ENCODE measurements at regions not wholly inside any gene's neighbourhood (a gene's known extent, or its start where the extent isn't known, plus 50 kb on each side); places are given as distances from the start of the nearest gene placed in this dataset.

GRCh38 chr21:16088056-16088455 is 358.3 kb downstream of the USP25 start:
- TF ChIP-seq CTCF (IDR thresholded peaks at IDR 0.05) (no peak), POLR2A (IDR thresholded peaks at IDR 0.05) (no peak)
